ENCODE measurements at regions not wholly inside any gene's neighbourhood (a gene's known extent, or its start where the extent isn't known, plus 50 kb on each side); places are given as distances from the start of the nearest gene placed in this dataset.

DNA sequence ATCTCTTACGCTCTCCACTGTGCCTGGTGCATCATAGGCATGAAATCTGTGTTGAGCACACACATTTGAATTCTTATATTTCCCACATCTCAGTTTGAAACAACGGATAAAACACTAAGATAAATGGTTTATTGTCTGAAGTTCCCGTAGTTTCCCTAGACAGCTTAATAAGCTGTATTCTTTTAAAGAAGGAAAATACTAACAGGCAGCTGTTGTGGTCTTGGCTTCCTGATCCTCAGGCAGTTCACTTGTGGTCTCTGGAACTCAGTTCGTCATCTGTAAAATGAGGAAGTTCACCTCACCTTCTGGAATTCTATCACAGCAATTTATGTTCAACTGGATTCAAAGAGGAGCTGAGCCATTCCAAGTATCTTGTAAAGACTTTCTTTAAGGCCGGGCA lies 1805.6 kb upstream of the TENM3 start:
- TF ChIP-seq CTCF (IDR thresholded peaks at IDR 0.05; ENCODE audit: low read length, missing control alignments): no peak
- DNase-seq (ENCODE audit: low read depth): no peak
- no peak overlapping the region for H3K4me3 ChIP-seq (replicated peaks; ENCODE audit: low read depth, low read length)

- no peak for TF ChIP-seq CTCF (IDR thresholded peaks at IDR 0.05; ENCODE audit: low read length, missing control alignments)
- DNase-seq (ENCODE audit: low read depth): no peak
- no peak overlapping the region for H3K4me3 ChIP-seq (replicated peaks; ENCODE audit: low read depth, low read length)
These were observed 1794.9 kb upstream of the TENM3 start for GRCh38 chr4:180448306-180448705.

DNA sequence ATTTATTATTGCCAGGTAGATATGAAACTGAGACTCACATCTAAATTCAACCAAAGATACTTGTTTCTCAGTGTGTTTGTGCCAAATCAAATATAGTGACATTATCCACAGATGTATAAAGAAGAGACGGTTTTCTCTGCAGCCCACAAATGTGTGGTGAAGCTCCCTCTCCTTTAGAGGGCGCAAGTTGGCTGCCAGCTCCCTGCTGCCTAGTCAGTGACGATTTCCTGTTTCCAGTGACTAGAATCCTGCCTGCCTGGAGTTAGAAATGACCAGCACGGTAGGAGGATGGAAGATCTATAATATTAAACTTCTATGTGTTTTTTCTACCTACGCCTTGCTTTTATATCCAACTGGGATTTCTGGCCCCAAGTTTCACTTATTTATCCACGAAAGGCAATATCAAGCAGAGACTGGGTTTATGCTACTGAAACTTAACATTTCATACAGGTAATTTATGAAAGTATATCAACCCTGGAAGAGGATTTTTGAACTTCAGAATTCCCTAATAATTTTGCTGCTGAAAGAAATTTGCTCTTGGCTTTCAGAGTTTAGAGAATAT lies 1793.7 kb upstream of the TENM3 start:
- DNase-seq (ENCODE audit: low read depth): peak; percentile 27
- no peak overlapping the region for H3K4me3 ChIP-seq (replicated peaks; ENCODE audit: low read depth, low read length)
- peak; percentile 39 for TF ChIP-seq CTCF (IDR thresholded peaks at IDR 0.05; ENCODE audit: low read length, missing control alignments)

GRCh38 chr4:180455226-180455625 lies 1788.0 kb upstream of the TENM3 start:
- no peak for DNase-seq (ENCODE audit: low read depth)
- no peak overlapping the region for H3K4me3 ChIP-seq (replicated peaks; ENCODE audit: low read depth, low read length)
- TF ChIP-seq CTCF (IDR thresholded peaks at IDR 0.05; ENCODE audit: low read length, missing control alignments): no peak

DNA sequence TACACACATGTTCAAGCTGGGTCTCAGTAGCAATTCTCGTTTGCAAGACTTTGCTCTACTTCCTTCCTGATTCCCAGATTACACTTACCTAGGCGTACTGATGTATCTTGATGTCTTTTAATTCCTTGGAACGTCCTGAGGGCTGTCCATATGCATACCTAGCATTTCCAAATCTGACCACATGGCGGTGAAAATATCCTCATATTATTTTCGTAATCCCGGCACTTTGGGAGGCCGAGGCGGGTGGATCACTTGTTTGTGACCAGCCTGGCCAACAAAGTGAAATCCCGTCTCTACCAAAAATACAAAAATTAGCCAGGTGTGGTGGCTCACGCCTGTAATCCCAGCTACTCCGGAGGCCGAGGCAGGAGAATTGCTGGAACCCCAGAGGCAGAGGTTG lies 1786.3 kb upstream of the TENM3 start:
- no peak for TF ChIP-seq CTCF (IDR thresholded peaks at IDR 0.05; ENCODE audit: low read length, missing control alignments)
- no peak for DNase-seq (ENCODE audit: low read depth)
- H3K4me3 ChIP-seq (replicated peaks; ENCODE audit: low read depth, low read length): no peak overlapping the region

DNA sequence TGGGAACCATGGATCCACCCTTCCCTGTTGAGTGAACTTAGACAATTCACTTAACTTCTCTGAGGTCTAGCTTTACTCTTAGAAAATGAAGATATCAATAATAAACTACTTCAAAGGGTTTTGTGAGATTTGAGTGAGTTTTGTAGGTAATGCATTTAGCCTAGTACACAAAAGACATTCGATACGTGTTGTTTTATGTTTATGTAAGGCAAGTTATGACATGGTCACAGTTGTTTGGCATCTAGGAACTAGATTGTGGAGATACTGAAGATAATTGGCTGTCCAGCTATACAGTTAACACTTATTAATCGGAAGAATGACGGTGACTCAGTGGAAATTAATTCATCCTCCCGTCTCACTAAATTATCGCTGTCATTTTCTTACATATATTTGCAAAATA lies 1781.1 kb upstream of the TENM3 start:
- H3K4me3 ChIP-seq (replicated peaks; ENCODE audit: low read depth, low read length): no peak overlapping the region
- TF ChIP-seq CTCF (IDR thresholded peaks at IDR 0.05; ENCODE audit: low read length, missing control alignments): no peak
- no peak for DNase-seq (ENCODE audit: low read depth)

GRCh38 chr4:180465364-180465763 lies 1777.8 kb upstream of the TENM3 start:
- no peak for DNase-seq (ENCODE audit: low read depth)
- no peak overlapping the region for H3K4me3 ChIP-seq (replicated peaks; ENCODE audit: low read depth, low read length)
- TF ChIP-seq CTCF (IDR thresholded peaks at IDR 0.05; ENCODE audit: low read length, missing control alignments): no peak
